GM21381 (cell line): ENCODE measurements at regions not wholly inside any gene's neighbourhood (a gene's known extent, or its start where the extent isn't known, plus 50 kb on each side); places are given as distances from the start of the nearest gene placed in this dataset.

Experiments used
- ATAC-seq: cut with Tn5 transposase; IDR thresholded peaks from one replicate; pipeline ENCODE4 v1.9.1; 2021; ENCODE audit warnings: mild to moderate bottlenecking, moderate library complexity; ENCODE audit not compliant: unreplicated experiment

GRCh38 chr5:96048763-96049162 lies 87.1 kb upstream of the ELL2 start:
- ATAC-seq = no peak

- ATAC-seq = no peak
Observed at GRCh38 chr5:96045888-96046287, 84.2 kb upstream of the ELL2 start.

GRCh38 chr5:96043446-96043845 lies 81.8 kb upstream of the ELL2 start:
- no peak for ATAC-seq

- no peak for ATAC-seq
Observed at GRCh38 chr5:96037128-96037527, 75.5 kb upstream of the ELL2 start.

- no peak for ATAC-seq
Observed at GRCh38 chr5:96036301-96036700, 74.7 kb upstream of the ELL2 start.

GRCh38 chr5:96035796-96036195 lies 74.1 kb upstream of the ELL2 start:
- no peak for ATAC-seq

- ATAC-seq = no peak
Observed at GRCh38 chr5:96033116-96033515, 71.5 kb upstream of the ELL2 start.

GRCh38 chr5:96031811-96032261 lies 70.2 kb upstream of the ELL2 start:
- no peak for ATAC-seq

GRCh38 chr5:96031180-96031579 lies 69.5 kb upstream of the ELL2 start:
- no peak for ATAC-seq

GRCh38 chr5:96026406-96027041 lies 64.9 kb upstream of the ELL2 start:
- no peak for ATAC-seq

GRCh38 chr5:96024683-96025475 lies 63.2 kb upstream of the ELL2 start:
- no peak for ATAC-seq

- ATAC-seq = no peak
Observed at GRCh38 chr5:96023518-96023917, 61.9 kb upstream of the ELL2 start.

GRCh38 chr5:96022971-96023370 lies 61.3 kb upstream of the ELL2 start:
- ATAC-seq = no peak

- no peak for ATAC-seq
Observed at GRCh38 chr5:96017951-96018350, 56.3 kb upstream of the ELL2 start.

GRCh38 chr5:96016216-96016615 lies 54.6 kb upstream of the ELL2 start:
- no peak for ATAC-seq

GRCh38 chr5:96015709-96016108 lies 54.1 kb upstream of the ELL2 start:
- no peak for ATAC-seq

- ATAC-seq = no peak
Observed at GRCh38 chr5:96014395-96014794, 52.7 kb upstream of the ELL2 start.

GRCh38 chr5:96013254-96013653 lies 51.6 kb upstream of the ELL2 start:
- ATAC-seq = no peak

GRCh38 chr5:96012399-96012798 lies 50.7 kb upstream of the ELL2 start:
- ATAC-seq = no peak
